Heart left ventricle (tissue), 16 donors: ENCODE measurements at regions not wholly inside any gene's neighbourhood (a gene's known extent, or its start where the extent isn't known, plus 50 kb on each side); places are given as distances from the start of the nearest gene placed in this dataset.

Experiments used
- ATAC-seq, 4 donors: fragments of 200-7000 bp; cut with Tn5 transposase; one replicate each; pipeline ENCODE4 v1.9.1; 2020 to 2022; ENCODE audit warnings: moderate library complexity in 4 of 4, mild to moderate bottlenecking in 3 of 4, moderate number of reproducible peaks in 1 of 4
- DNase-seq, 5 donors: peaks; one replicate each; pipeline ENCODE4 v3.0.0-alpha.2; 2020
- H3K27ac ChIP-seq, 12 donors: fragments of 200-600 bp; sonication (generic) in 4 of 12; one replicate each; pipeline versions ENCODE4 v1.5.0 to v1.8.0; 2016 to 2022; ENCODE audit warnings: mild to moderate bottlenecking in 2 of 12
- H3K27me3 ChIP-seq, 9 donors: fragments of 200-600 bp; sonication (generic) in 2 of 9; one replicate each; pipeline versions ENCODE4 v1.5.1 to v1.8.0; 2016 to 2022; ENCODE audit warnings: mild to moderate bottlenecking in 3 of 9
- H3K36me3 ChIP-seq, 9 donors: fragments of 200-600 bp; sonication (generic) in 2 of 9; one replicate each; pipeline versions ENCODE4 v1.5.0 to v1.8.0; 2018 to 2022; ENCODE audit warnings: mild to moderate bottlenecking in 2 of 9
- H3K4me1 ChIP-seq, 12 donors: fragments of 200-600 bp; sonication (generic) in 4 of 12; one replicate each; pipeline versions ENCODE4 v1.5.0 to v1.8.0; 2016 to 2022; ENCODE audit warnings: mild to moderate bottlenecking in 3 of 12
- H3K4me3 ChIP-seq, 12 donors: fragments of 200-600 bp; sonication (generic) in 4 of 12; one replicate each; pipeline versions ENCODE4 v1.5.0 to v1.8.0; 2017 to 2022; ENCODE audit warnings: mild to moderate bottlenecking in 9 of 12, moderate library complexity in 4 of 12
- H3K9me3 ChIP-seq, 12 donors: fragments of 200-600 bp; sonication (generic) in 4 of 12; one replicate each; pipeline versions ENCODE4 v1.5.0 to v1.8.0; 2016 to 2022; ENCODE audit warnings: mild to moderate bottlenecking in 1 of 12
- CTCF ChIP-seq, 12 donors: fragments of 200-600 bp; sonication (generic) in 4 of 12; IDR thresholded peaks; one replicate each; pipeline versions ENCODE4 v1.5.0 to v1.8.0; 2018 to 2022; ENCODE audit warnings: antibody characterized with exemption in 12 of 12, mild to moderate bottlenecking in 5 of 12
- POLR2A ChIP-seq, 2 donors: fragments of 450-650 bp; IDR thresholded peaks; one replicate each; pipeline ENCODE4 v1.6.1; 2017; ENCODE audit warnings: antibody characterized with exemption in 2 of 2, mild to moderate bottlenecking in 2 of 2, moderate library complexity in 2 of 2
- WGBS, 4 donors: extraction: QIAGEN DNeasy Blood & Tissue Kit in 2 of 4; methylation state at CpG; one replicate each; pipeline versions ENCODE4 v1.1.5 to v1.1.7; 2013 to 2018; 5-methylcytosine and 5-hydroxymethylcytosine counted together
- intact Hi-C, 10 donors: fragments of 100-400 bp; cut with DNase I; formaldehyde crosslinking; loops; one replicate each; pipeline versions ENCODE4 v1.11.1 to v1.14.2; 2022
- donor health status: ischemic (EF 13 %, LVEDD 7.1; RV severe dilation, severe dysfunction).
- donor health status: healthy with polysubstance abuse.
- donor health status: DM: no; HTN: yes; CAD: no.
- donor health status: DM: no; HTN: no; CAD: no.
- donor health status: ischemic (EF 25% LVEDD 6.9; RV normal size, moderate dysfunction).
- donor health status: ischemic (EF 25% LVEDD 5.7; RV mildly dilated, moderate dysfunction).
- donor health status: healthy.
- donor health status: DM: yes; HTN: yes; CAD: no.
- donor health status: ischemic (EF 35%, LVEDD 5.7; RV mildly dilated, moderate dysfunction).
- donor health status: nonischemic (EF 11% LVEDD 7.7; RV severe dilation, severe dysfunction).
- donor health status: DM: yes; HTN: yes; CAD: no.
- donor health status: PGD.
- donor health status: ischemic (EF 29% LVEDD 5.4; RV normal size, mild dysfunction).
- donor health status: nonischemic (EF 23%, LVEDD 6.1; RV moderate dilation, normal function).

GRCh38 chr6:81455641-81456040 lies 296.8 kb downstream of the TENT5A start:
- intact Hi-C loops: loop anchor here in 2 of 10 donors (10.0 kb wide), 2 partner anchors 211 to 299 kb away; partner anchors contain the start of gene TENT5A (in 1 of the 2)
- peaks cover 0 to 5% (median 0%) of the 10 kb centered on the region in 12 donors for H3K9me3 ChIP-seq
- no peaks in the 10 kb centered on the region for H3K36me3 ChIP-seq
- DNase-seq (no peak), ATAC-seq (no peak)
- no peaks in the 10 kb centered on the region for H3K27me3 ChIP-seq
- peaks cover 0 to 9% (median 0%) of the 10 kb centered on the region in 12 donors for H3K4me1 ChIP-seq
- H3K27ac ChIP-seq: no peak overlapping the region
- H3K4me3 ChIP-seq: no peak overlapping the region
- TF ChIP-seq CTCF (IDR thresholded peaks at IDR 0.05): no peak
- no peak for TF ChIP-seq POLR2A (IDR thresholded peaks at IDR 0.05)
- WGBS, 4 donors: 26 to 56% (median 44%) methylated on average over 1 of the region's 1 CpG

GRCh38 chr6:81451787-81452186 lies 300.7 kb downstream of the TENT5A start:
- Histone ChIP-seq H3K9me3 (no peaks in the 10 kb centered on the region), H3K27me3 (no peaks in the 10 kb centered on the region), H3K36me3 (no peaks in the 10 kb centered on the region), H3K27ac (peak overlapping the region in 1 of 12 donors; percentile 51), H3K4me1 (peaks cover 0 to 9% (median 0%) of the 10 kb centered on the region in 12 donors), H3K4me3 (no peak overlapping the region)
- ATAC-seq (peak; percentile 84 to 98 (median 92)), DNase-seq (peak in 1 of 5 donors; percentile 28)
- WGBS, 4 donors: 11 to 18% (median 14%) methylated on average over 2 of the region's 2 CpGs
- intact Hi-C loops: loop anchor here in 3 of 10 donors (5.0 to 10.0 kb wide), 3 partner anchors 207 to 303 kb away; partner anchors contain the start of gene TENT5A (in 2 of the 3)
- TF ChIP-seq CTCF (IDR thresholded peaks at IDR 0.05) (no peak), POLR2A (IDR thresholded peaks at IDR 0.05) (no peak)

GRCh38 chr6:81450180-81450579 lies 302.3 kb downstream of the TENT5A start:
- 50 to 68% (median 57%) methylated on average over 2 of the region's 2 CpGs for WGBS, 4 donors
- Histone ChIP-seq H3K4me3 (no peak overlapping the region), H3K36me3 (no peaks in the 10 kb centered on the region), H3K9me3 (no peaks in the 10 kb centered on the region), H3K27ac (no peak overlapping the region), H3K4me1 (peaks cover 0 to 9% (median 0%) of the 10 kb centered on the region in 12 donors), H3K27me3 (no peaks in the 10 kb centered on the region)
- DNase-seq (no peak), ATAC-seq (peak in 3 of 4 donors; percentile 56 to 61 (median 60))
- TF ChIP-seq POLR2A (IDR thresholded peaks at IDR 0.05) (no peak), CTCF (IDR thresholded peaks at IDR 0.05) (peak in 2 of 12 donors; percentile 11 to 18)
- intact Hi-C loops: loop anchor here in 3 of 10 donors (5.0 to 10.0 kb wide), 3 partner anchors 205 to 305 kb away; partner anchors contain the start of gene TENT5A (in 2 of the 3)

- Histone ChIP-seq H3K4me3 (no peak overlapping the region), H3K9me3 (no peaks in the 10 kb centered on the region), H3K36me3 (no peaks in the 10 kb centered on the region), H3K4me1 (peaks cover 0 to 3% (median 0%) of the 10 kb centered on the region in 12 donors), H3K27ac (no peak overlapping the region), H3K27me3 (no peaks in the 10 kb centered on the region)
- no peak for DNase-seq
- intact Hi-C loops: no loop called here
- 51 to 69% (median 62%) methylated on average over 1 of the region's 1 CpG for WGBS, 4 donors
- TF ChIP-seq POLR2A (IDR thresholded peaks at IDR 0.05) (no peak), CTCF (IDR thresholded peaks at IDR 0.05) (no peak)
- no peak for ATAC-seq
These were observed 306.0 kb downstream of the TENT5A start for GRCh38 chr6:81446509-81446908.
